NT2/D1 (cell line): ENCODE measurements at regions not wholly inside any gene's neighbourhood (a gene's known extent, or its start where the extent isn't known, plus 50 kb on each side); places are given as distances from the start of the nearest gene placed in this dataset.

Experiments used
- DNase-seq: peaks from one replicate; pipeline ENCODE4 v3.0.0-alpha.2; 2011; ENCODE audit warnings: low read depth, low spot score
- H3K27me3 ChIP-seq: 2 replicates; pipeline ENCODE4 v1.6.0; 2011; ENCODE audit warnings: mild to moderate bottlenecking; ENCODE audit not compliant: insufficient read length, insufficient read depth
- H3K36me3 ChIP-seq: 2 replicates; pipeline ENCODE4 v1.6.1; 2011; ENCODE audit warnings: mild to moderate bottlenecking, low read length, mixed read lengths; ENCODE audit not compliant: insufficient read depth, insufficient read length
- H3K4me1 ChIP-seq: 2 replicates; pipeline ENCODE4 v1.5.1; 2011; ENCODE audit not compliant: insufficient read depth, insufficient read length
- H3K4me3 ChIP-seq: 2 replicates; pipeline ENCODE4 v1.5.1; 2011; ENCODE audit warnings: low read depth; ENCODE audit not compliant: insufficient read length
- H3K9ac ChIP-seq: 2 replicates; pipeline ENCODE4 v1.6.0; 2011; ENCODE audit warnings: low read depth; ENCODE audit not compliant: insufficient read length
- H3K9me3 ChIP-seq: 2 replicates; pipeline ENCODE4 v1.5.1; 2011; ENCODE audit warnings: mild to moderate bottlenecking, low read length; ENCODE audit not compliant: insufficient read depth
- SUZ12 ChIP-seq: IDR thresholded peaks from 2 replicates; pipeline ENCODE4 v1.6.1; 2011; ENCODE audit not compliant: insufficient read length, insufficient read depth; ENCODE audit errors: extremely low read depth
- YY1 ChIP-seq: IDR thresholded peaks from 2 replicates; pipeline ENCODE4 v1.6.1; 2011; ENCODE audit not compliant: insufficient read length, insufficient read depth
- ZNF274 ChIP-seq: IDR thresholded peaks from 2 replicates; pipeline ENCODE4 v1.6.1; 2011; ENCODE audit warnings: mild to moderate bottlenecking, low read depth, low read length

DNA sequence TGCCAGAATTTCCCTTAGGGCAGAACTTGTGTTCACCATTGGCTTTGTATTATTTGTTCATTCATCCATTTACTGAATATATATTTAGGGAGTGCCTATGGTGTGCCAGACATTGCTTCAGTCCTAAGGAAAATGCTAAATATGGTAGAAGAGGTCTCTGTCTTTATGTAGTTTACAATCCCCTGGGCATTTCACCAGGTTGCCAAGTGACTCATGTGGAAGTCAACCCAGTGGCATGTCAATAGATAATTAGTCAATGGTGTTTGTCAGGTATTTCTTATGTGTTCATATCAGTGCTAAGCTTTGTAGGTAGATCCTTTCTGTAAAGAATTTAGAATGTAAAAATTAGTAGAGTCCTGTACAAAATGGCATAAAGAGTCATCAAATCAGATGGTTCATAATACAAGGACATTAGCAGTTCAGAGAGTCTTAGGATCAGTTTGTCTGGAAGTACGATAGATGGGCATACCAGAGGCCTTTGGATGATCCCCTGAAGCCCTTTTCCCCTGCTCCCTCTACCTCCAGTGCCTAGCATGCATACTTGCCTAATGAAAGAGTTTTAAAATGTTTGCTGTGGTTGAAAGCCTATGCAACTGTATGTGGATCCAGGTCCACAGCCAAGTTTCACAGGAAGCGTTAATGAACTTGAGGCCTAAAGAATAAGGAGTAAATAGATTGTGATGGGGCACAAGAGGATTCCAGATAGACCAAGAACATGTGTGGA is 58.5 kb upstream of the SESN3 start:
- Histone ChIP-seq H3K9ac (no peak overlapping the region), H3K36me3 (no peaks in the 10 kb centered on the region), H3K9me3 (no peaks in the 10 kb centered on the region; the same call in 1 of the 2 replicates), H3K4me1 (no peaks in the 10 kb centered on the region), H3K4me3 (no peak overlapping the region), H3K27me3 (no peaks in the 10 kb centered on the region)
- TF ChIP-seq YY1 (no peak), SUZ12 (no peak), ZNF274 (no peak)
- DNase-seq, result no peak

DNA sequence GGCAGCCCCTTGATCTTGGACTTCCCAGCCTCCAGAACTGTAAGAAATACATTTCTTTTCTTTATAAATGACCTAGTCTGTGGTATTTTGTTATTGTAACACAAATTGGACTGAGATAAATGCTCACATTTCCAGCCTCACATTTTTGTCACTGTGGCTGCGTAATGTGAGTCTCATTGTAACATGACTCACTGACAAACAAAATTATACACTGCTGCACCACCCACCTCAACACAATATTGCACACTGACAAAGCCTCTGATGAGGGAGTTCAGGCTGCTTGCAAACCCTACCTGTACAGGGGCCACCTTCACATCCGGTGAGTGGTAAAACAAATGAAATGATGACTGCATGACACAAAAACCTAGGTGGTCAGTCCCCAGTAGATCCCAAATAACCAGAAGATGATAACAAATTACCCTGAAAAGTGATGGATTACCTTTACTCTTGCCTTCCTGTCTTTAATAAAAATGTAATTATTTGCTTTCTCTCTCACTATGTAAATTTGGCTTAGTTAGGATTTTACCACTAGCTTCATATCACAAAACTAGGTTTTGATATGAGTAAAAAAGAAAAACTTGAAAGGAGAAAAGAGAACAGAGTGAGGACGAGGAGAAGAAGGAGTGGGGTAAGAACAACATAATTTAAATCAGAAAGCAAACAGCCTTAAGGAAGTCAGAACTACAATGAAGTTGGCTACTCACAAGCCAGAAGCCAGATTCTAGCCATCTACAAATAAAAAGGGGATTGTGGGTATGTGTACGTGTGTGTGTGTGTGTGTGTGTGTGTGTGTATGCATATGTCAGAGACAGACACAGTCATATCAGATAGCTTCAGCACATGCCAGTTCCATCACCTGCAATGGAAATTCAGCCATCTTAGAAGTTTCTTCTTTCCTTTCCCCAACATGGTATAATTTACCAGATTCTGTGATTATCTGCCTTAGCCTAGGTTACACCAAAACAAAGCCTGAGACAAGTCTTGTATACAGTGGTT is 53.4 kb upstream of the SESN3 start:
- Histone ChIP-seq H3K27me3 (no peaks in the 10 kb centered on the region), H3K9me3 (no peaks in the 10 kb centered on the region; the same call in 1 of the 2 replicates), H3K4me3 (no peak overlapping the region), H3K36me3 (no peaks in the 10 kb centered on the region), H3K9ac (no peak overlapping the region), H3K4me1 (no peaks in the 10 kb centered on the region)
- no peak for DNase-seq
- no peak for TF ChIP-seq YY1
- no peak for TF ChIP-seq ZNF274
- no peak for TF ChIP-seq SUZ12

- TF ChIP-seq YY1, result no peak
- TF ChIP-seq SUZ12, result no peak
- TF ChIP-seq ZNF274, result no peak
- H3K9ac ChIP-seq, result no peak overlapping the region
- H3K4me3 ChIP-seq, result no peak overlapping the region
- DNase-seq, result no peak
- H3K9me3 ChIP-seq, result no peaks in the 10 kb centered on the region; the same call in 1 of the 2 replicates
- no peaks in the 10 kb centered on the region for H3K36me3 ChIP-seq
- H3K4me1 ChIP-seq, result no peaks in the 10 kb centered on the region
- no peaks in the 10 kb centered on the region for H3K27me3 ChIP-seq
Measured at GRCh38 chr11:95283650-95284049, 52.6 kb upstream of the SESN3 start.

DNA sequence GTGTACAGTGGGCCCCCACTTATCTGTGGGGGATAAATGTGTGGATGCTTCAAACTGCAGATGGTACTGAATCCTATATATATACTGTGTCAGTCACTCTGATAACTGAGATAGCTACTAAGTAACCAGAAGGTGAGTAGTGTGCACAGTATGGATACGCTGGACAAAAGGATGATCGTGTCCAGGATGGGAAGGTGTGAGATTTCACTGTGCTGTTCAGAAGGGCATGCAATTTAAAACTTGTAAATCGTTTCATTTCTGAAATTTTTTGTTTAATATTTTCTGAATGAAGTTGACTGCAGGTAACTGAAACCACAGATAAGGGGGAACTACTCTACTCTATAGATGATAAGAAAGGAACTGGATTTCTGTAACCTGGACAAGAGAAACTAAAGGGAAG is 52.1 kb upstream of the SESN3 start:
- no peaks in the 10 kb centered on the region for H3K36me3 ChIP-seq
- DNase-seq, result no peak
- H3K27me3 ChIP-seq, result no peaks in the 10 kb centered on the region
- H3K4me1 ChIP-seq, result no peaks in the 10 kb centered on the region
- no peak overlapping the region for H3K9ac ChIP-seq
- no peaks in the 10 kb centered on the region; the same call in 1 of the 2 replicates for H3K9me3 ChIP-seq
- TF ChIP-seq SUZ12, result no peak
- TF ChIP-seq YY1, result no peak
- TF ChIP-seq ZNF274, result no peak
- no peak overlapping the region for H3K4me3 ChIP-seq

DNA sequence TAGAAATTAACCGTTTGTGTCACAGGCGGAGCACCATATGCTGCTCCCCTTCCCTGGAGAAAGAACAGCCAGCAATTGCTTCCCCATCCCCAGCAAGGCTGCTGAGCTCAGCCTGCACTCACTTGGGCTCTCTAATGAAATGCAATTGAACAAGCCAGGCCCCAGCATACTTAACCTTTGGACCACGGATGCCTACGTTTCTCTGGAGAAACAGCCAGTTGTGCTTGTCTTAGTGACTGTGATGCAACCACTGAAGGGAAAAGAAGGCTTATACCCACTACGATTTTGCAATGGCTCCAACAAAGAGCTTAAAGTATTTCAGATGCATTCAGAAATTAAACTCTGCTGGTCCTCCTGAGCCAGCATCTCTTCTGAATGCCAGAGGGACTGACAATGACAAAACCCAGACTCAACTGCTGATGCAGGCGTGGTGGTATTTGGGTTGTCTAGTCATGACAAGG is 51.3 kb upstream of the SESN3 start:
- Histone ChIP-seq H3K4me3 (no peak overlapping the region), H3K9me3 (no peaks in the 10 kb centered on the region; the same call in 1 of the 2 replicates), H3K9ac (no peak overlapping the region), H3K4me1 (no peaks in the 10 kb centered on the region), H3K36me3 (no peaks in the 10 kb centered on the region), H3K27me3 (no peaks in the 10 kb centered on the region)
- TF ChIP-seq SUZ12 (no peak), YY1 (no peak), ZNF274 (no peak)
- DNase-seq, result no peak
